GM18873 (cell line): ENCODE measurements at regions not wholly inside any gene's neighbourhood (a gene's known extent, or its start where the extent isn't known, plus 50 kb on each side); places are given as distances from the start of the nearest gene placed in this dataset.
"Not testable (repeated sequence)": the region's sequence is repeated elsewhere in the genome, so short reads cannot be mapped to it uniquely, and the experiment has no call there.

ENCODE experiments used
- ATAC-seq: cut with Tn5 transposase; IDR thresholded peaks from one replicate; pipeline ENCODE4 v1.9.1; 2021; ENCODE audit warnings: mild to moderate bottlenecking, moderate library complexity, moderate number of reproducible peaks; ENCODE audit not compliant: unreplicated experiment, low FRiP score

- ATAC-seq: no peak
Measured at GRCh38 chr6:18527836-18528743, 140.9 kb downstream of the RNF144B start.

- ATAC-seq: no peak
Measured at GRCh38 chr6:18530201-18530600, 143.1 kb downstream of the RNF144B start.

GRCh38 chr6:18532139-18532538 lies 145.0 kb downstream of the RNF144B start:
- no peak for ATAC-seq

GRCh38 chr6:18533793-18534192 lies 146.6 kb downstream of the RNF144B start:
- ATAC-seq: no peak

GRCh38 chr6:18536591-18537055 lies 149.5 kb downstream of the RNF144B start:
- no peak for ATAC-seq

GRCh38 chr6:18538315-18538714 lies 151.2 kb downstream of the RNF144B start:
- ATAC-seq: no peak

- no peak for ATAC-seq
Measured at GRCh38 chr6:18543051-18543450, 155.9 kb downstream of the RNF144B start.

- not testable (repeated sequence) for ATAC-seq
Measured at GRCh38 chr6:18545142-18545541, 158.0 kb downstream of the RNF144B start.

- no peak for ATAC-seq
Measured at GRCh38 chr6:18545726-18546125, 158.6 kb downstream of the RNF144B start.

GRCh38 chr6:18550119-18550518 lies 163.0 kb downstream of the RNF144B start:
- ATAC-seq: no peak

- no peak for ATAC-seq
Measured at GRCh38 chr6:18551228-18551627, 164.1 kb downstream of the RNF144B start.

- ATAC-seq: no peak
Measured at GRCh38 chr6:18555750-18556149, 168.6 kb downstream of the RNF144B start.

GRCh38 chr6:18561037-18561750 lies 174.0 kb downstream of the RNF144B start:
- no peak for ATAC-seq

GRCh38 chr6:18562726-18563125 lies 175.6 kb downstream of the RNF144B start:
- ATAC-seq: no peak

GRCh38 chr6:18564775-18565174 lies 177.6 kb downstream of the RNF144B start:
- no peak for ATAC-seq

- ATAC-seq: no peak
Measured at GRCh38 chr6:18565231-18565630, 178.1 kb downstream of the RNF144B start.

GRCh38 chr6:18567380-18567779 lies 180.2 kb downstream of the RNF144B start:
- no peak for ATAC-seq

GRCh38 chr6:18577491-18577890 lies 190.3 kb downstream of the RNF144B start:
- no peak for ATAC-seq

GRCh38 chr6:18579166-18579565 lies 192.0 kb downstream of the RNF144B start:
- ATAC-seq: no peak

- ATAC-seq: no peak
Measured at GRCh38 chr6:18579869-18580268, 192.7 kb downstream of the RNF144B start.

- ATAC-seq: no peak
Measured at GRCh38 chr6:18584372-18584771, 197.2 kb downstream of the RNF144B start.
